HFFc6 (cell line): ENCODE measurements at regions not wholly inside any gene's neighbourhood (a gene's known extent, or its start where the extent isn't known, plus 50 kb on each side); places are given as distances from the start of the nearest gene placed in this dataset.

Source experiments
- DNase-seq: peaks from one replicate; pipeline ENCODE4 v3.0.0-alpha.2; 2018
- H3K27ac Mint-ChIP-seq: 2 replicates; pipeline ENCODE4 v1.8.0; 2020; ENCODE audit warnings: mild to moderate bottlenecking, mixed read lengths
- H3K27me3 Mint-ChIP-seq: 2 replicates; pipeline ENCODE4 v1.8.0; 2021; ENCODE audit warnings: mild to moderate bottlenecking, moderate library complexity, mixed read lengths; ENCODE audit not compliant: insufficient read depth
- H3K36me3 Mint-ChIP-seq: 2 replicates; pipeline ENCODE4 v1.8.0; 2021; ENCODE audit warnings: low read depth, mixed read lengths
- H3K4me1 Mint-ChIP-seq: 2 replicates; pipeline ENCODE4 v1.8.0; 2020; ENCODE audit warnings: low read depth, mixed read lengths
- H3K4me3 Mint-ChIP-seq: 2 replicates; pipeline ENCODE4 v1.8.0; 2020; ENCODE audit warnings: mild to moderate bottlenecking, moderate library complexity, mixed read lengths
- H3K9me3 Mint-ChIP-seq: 2 replicates; pipeline ENCODE4 v1.8.0; 2020; ENCODE audit warnings: mild to moderate bottlenecking, mixed read lengths
- TF ChIP-seq, protein P1 (sequence below): fragments of 200-600 bp; sonication (generic); IDR thresholded peaks from 2 replicates; pipeline ENCODE4 v1.5.0; 2021; ENCODE audit warnings: antibody characterized with exemption, mild to moderate bottlenecking

DNA sequence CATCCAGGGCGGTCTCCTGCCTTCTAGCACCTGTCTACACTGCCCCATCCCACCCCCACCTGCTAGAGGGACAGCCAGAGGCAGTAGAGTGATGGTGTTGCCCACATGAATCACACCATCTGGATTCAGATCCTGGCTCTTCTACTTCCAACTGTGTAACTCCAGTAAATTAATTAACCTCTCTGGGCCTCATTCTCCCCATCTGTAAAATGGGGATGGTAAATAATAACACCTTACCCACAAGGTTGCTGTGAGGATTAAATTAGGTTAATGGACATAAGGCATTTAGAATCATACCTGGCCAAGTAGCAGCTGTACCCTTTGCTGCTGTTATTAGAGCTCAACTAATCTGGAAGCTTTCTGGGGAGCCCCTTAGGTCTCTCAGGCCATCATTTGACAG is 149.6 kb upstream of the BCOR start:
- no peak overlapping the region for H3K4me3 Mint-ChIP-seq
- H3K9me3 Mint-ChIP-seq, result no peaks in the 10 kb centered on the region
- DNase-seq, result no peak
- H3K27ac Mint-ChIP-seq, result no peak overlapping the region
- peaks cover 22% of the 10 kb centered on the region for H3K4me1 Mint-ChIP-seq
- TF ChIP-seq, protein P1, sequence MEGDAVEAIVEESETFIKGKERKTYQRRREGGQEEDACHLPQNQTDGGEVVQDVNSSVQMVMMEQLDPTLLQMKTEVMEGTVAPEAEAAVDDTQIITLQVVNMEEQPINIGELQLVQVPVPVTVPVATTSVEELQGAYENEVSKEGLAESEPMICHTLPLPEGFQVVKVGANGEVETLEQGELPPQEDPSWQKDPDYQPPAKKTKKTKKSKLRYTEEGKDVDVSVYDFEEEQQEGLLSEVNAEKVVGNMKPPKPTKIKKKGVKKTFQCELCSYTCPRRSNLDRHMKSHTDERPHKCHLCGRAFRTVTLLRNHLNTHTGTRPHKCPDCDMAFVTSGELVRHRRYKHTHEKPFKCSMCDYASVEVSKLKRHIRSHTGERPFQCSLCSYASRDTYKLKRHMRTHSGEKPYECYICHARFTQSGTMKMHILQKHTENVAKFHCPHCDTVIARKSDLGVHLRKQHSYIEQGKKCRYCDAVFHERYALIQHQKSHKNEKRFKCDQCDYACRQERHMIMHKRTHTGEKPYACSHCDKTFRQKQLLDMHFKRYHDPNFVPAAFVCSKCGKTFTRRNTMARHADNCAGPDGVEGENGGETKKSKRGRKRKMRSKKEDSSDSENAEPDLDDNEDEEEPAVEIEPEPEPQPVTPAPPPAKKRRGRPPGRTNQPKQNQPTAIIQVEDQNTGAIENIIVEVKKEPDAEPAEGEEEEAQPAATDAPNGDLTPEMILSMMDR, result no peak
- no peaks in the 10 kb centered on the region for H3K36me3 Mint-ChIP-seq
- peaks cover 6% of the 10 kb centered on the region for H3K27me3 Mint-ChIP-seq

- H3K4me3 Mint-ChIP-seq, result peak overlapping the region; percentile 72
Measured at GRCh38 chrX:40245488-40246071, 147.8 kb upstream of the BCOR start.

GRCh38 chrX:40244980-40245379 is 147.2 kb upstream of the BCOR start:
- peak; percentile 1 for DNase-seq
- TF ChIP-seq, protein P1, result no peak
- peak overlapping the region; percentile 72; the same call in 1 of the 2 replicates for H3K4me3 Mint-ChIP-seq
- peaks cover 3% of the 10 kb centered on the region for H3K27me3 Mint-ChIP-seq
- H3K36me3 Mint-ChIP-seq, result no peaks in the 10 kb centered on the region
- H3K27ac Mint-ChIP-seq, result no peak overlapping the region
- H3K9me3 Mint-ChIP-seq, result no peaks in the 10 kb centered on the region
- peaks cover 22% of the 10 kb centered on the region for H3K4me1 Mint-ChIP-seq

More at GRCh38 chrX:40245488-40246071, 147.8 kb upstream of the BCOR start:
- Mint-ChIP-seq H3K9me3 (no peaks in the 10 kb centered on the region), H3K4me1 (peaks cover 22% of the 10 kb centered on the region), H3K27ac (peak overlapping the region; percentile 34; the same call in 1 of the 2 replicates), H3K27me3 (peaks cover 2% of the 10 kb centered on the region), H3K36me3 (no peaks in the 10 kb centered on the region)
- peak; percentile 18 for DNase-seq
- TF ChIP-seq, protein P1, result no peak

DNA sequence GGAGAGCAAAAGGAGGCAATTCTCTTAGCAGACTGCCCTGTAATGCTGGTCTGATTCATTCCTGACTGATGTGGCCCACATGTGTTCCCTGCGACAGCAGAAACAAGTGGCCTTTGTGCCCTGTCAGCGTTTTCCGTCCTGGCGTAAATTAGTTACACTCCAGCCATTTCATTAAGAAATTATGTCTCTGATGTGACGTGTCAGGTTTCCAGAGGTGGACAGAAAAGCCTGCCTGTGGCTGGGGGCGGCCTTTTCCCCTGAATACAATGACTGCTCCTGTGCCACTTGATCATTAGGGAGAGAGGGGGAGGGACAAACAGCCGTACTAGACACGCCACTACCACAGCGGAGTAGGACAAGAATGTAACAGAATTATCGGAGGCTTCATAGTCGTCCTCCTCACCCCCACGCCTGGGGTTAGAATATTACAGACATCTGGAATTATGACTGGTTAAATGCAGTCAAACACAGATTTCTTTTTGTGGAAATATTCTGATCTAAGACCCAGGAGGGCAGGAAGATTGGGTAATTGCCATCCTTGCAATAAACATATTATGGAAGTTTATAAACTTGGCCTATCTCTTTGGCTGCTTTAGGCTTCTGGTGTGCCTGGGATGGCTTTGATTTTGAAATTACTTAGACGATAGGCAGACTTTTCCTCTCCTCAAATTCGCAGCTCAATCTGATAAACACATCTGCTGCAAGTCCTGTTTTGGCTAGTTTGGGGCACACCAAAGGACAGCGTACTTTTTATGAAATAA is 146.2 kb upstream of the BCOR start:
- DNase-seq, result no peak
- Mint-ChIP-seq H3K36me3 (no peaks in the 10 kb centered on the region), H3K9me3 (no peaks in the 10 kb centered on the region), H3K4me3 (no peak overlapping the region), H3K27ac (no peak overlapping the region), H3K27me3 (peaks cover 8% of the 10 kb centered on the region), H3K4me1 (peaks cover 22% of the 10 kb centered on the region)
- TF ChIP-seq, protein P1, result no peak

GRCh38 chrX:40240844-40241243 is 143.1 kb upstream of the BCOR start:
- Mint-ChIP-seq H3K4me3 (no peak overlapping the region), H3K36me3 (no peaks in the 10 kb centered on the region), H3K9me3 (no peaks in the 10 kb centered on the region), H3K4me1 (peaks cover 21% of the 10 kb centered on the region), H3K27ac (no peak overlapping the region), H3K27me3 (peaks cover 10% of the 10 kb centered on the region)
- DNase-seq, result no peak
- TF ChIP-seq, protein P1, result no peak
